Nephron progenitor cell (in vitro differentiated cells): ENCODE measurements at regions not wholly inside any gene's neighbourhood (a gene's known extent, or its start where the extent isn't known, plus 50 kb on each side); places are given as distances from the start of the nearest gene placed in this dataset.
"Not testable (repeated sequence)": the region's sequence is repeated elsewhere in the genome, so short reads cannot be mapped to it uniquely, and the experiment has no call there.

ENCODE experiments used
- DNase-seq: peaks from one replicate; pipeline ENCODE4 v3.0.0; 2021
- H3K27ac Mint-ChIP-seq: 2 replicates; pipeline ENCODE4 v1.8.0; 2021; ENCODE audit warnings: mild to moderate bottlenecking, moderate library complexity, mixed read lengths
- H3K27me3 Mint-ChIP-seq: 2 replicates; pipeline ENCODE4 v1.8.0; 2021; ENCODE audit warnings: mild to moderate bottlenecking, low read depth, mixed read lengths; ENCODE audit not compliant: poor library complexity
- H3K36me3 Mint-ChIP-seq: 2 replicates; pipeline ENCODE4 v1.8.0; 2021; ENCODE audit warnings: low read depth, mixed read lengths
- H3K4me1 Mint-ChIP-seq: 2 replicates; pipeline ENCODE4 v1.8.0; 2021; ENCODE audit warnings: mixed read lengths
- H3K4me3 Mint-ChIP-seq: 2 replicates; pipeline ENCODE4 v1.8.0; 2021; ENCODE audit warnings: mild to moderate bottlenecking, moderate library complexity, mixed read lengths
- H3K9me3 Mint-ChIP-seq: 2 replicates; pipeline ENCODE4 v1.8.0; 2021; ENCODE audit warnings: mild to moderate bottlenecking, moderate library complexity, mixed read lengths
- CTCF ChIP-seq: fragments of 200-600 bp; sonication (generic); IDR thresholded peaks from 2 replicates; pipeline ENCODE4 v1.5.0; 2021; ENCODE audit warnings: antibody characterized with exemption

DNA sequence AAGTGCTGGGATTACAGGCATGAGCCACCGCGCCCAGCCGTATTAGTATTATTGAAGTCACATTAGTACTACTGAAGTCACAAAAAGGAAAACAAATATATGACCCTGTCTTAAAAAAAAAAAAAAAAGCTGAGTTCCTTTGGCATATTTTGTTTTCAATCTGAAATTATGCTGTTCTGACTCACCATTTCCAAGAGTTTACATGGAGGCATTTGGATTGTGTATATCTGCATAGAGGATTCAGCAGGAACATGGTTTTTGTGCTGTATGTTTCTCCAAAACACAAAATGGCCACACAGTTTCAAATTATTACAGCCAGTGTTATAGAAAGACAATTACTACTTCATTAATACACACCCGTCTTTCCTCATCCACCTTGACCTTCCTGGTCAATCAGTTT lies 103.5 kb upstream of the TSC22D1 start:
- peaks cover 31% of the 10 kb centered on the region for H3K9me3 Mint-ChIP-seq
- peaks cover 12% of the 10 kb centered on the region for H3K36me3 Mint-ChIP-seq
- no peak for DNase-seq
- H3K27ac Mint-ChIP-seq, result no peak overlapping the region
- no peak overlapping the region for H3K4me3 Mint-ChIP-seq
- H3K27me3 Mint-ChIP-seq, result peaks cover 13% of the 10 kb centered on the region
- H3K4me1 Mint-ChIP-seq, result no peaks in the 10 kb centered on the region
- no peak for TF ChIP-seq CTCF

- peaks cover 12% of the 10 kb centered on the region for H3K36me3 Mint-ChIP-seq
Measured at GRCh38 chr13:44678197-44678596, 102.1 kb upstream of the TSC22D1 start.

GRCh38 chr13:44676534-44676933 lies 100.4 kb upstream of the TSC22D1 start:
- H3K4me3 Mint-ChIP-seq, result no peak overlapping the region
- H3K9me3 Mint-ChIP-seq, result peaks cover 19% of the 10 kb centered on the region

More at GRCh38 chr13:44678197-44678596, 102.1 kb upstream of the TSC22D1 start:
- H3K27me3 Mint-ChIP-seq, result peaks cover 13% of the 10 kb centered on the region
- peaks cover 19% of the 10 kb centered on the region for H3K9me3 Mint-ChIP-seq
- no peak for DNase-seq
- H3K4me1 Mint-ChIP-seq, result no peaks in the 10 kb centered on the region
- H3K4me3 Mint-ChIP-seq, result no peak overlapping the region
- no peak for TF ChIP-seq CTCF
- no peak overlapping the region for H3K27ac Mint-ChIP-seq

GRCh38 chr13:44669534-44669933 lies 93.4 kb upstream of the TSC22D1 start:
- Mint-ChIP-seq H3K27me3 (peaks cover 3% of the 10 kb centered on the region), H3K36me3 (no peaks in the 10 kb centered on the region), H3K9me3 (no peaks in the 10 kb centered on the region), H3K27ac (no peak overlapping the region), H3K4me1 (peaks cover 4% of the 10 kb centered on the region), H3K4me3 (no peak overlapping the region)
- no peak for DNase-seq
- no peak for TF ChIP-seq CTCF

More at GRCh38 chr13:44676534-44676933, 100.4 kb upstream of the TSC22D1 start:
- peaks cover 13% of the 10 kb centered on the region for H3K27me3 Mint-ChIP-seq
- DNase-seq, result no peak
- H3K27ac Mint-ChIP-seq, result no peak overlapping the region
- no peak for TF ChIP-seq CTCF
- peaks cover 12% of the 10 kb centered on the region for H3K36me3 Mint-ChIP-seq
- no peaks in the 10 kb centered on the region for H3K4me1 Mint-ChIP-seq

GRCh38 chr13:44668688-44669087 lies 92.6 kb upstream of the TSC22D1 start:
- no peak for TF ChIP-seq CTCF
- DNase-seq, result no peak
- Mint-ChIP-seq H3K4me3 (no peak overlapping the region), H3K9me3 (no peaks in the 10 kb centered on the region), H3K27ac (no peak overlapping the region), H3K4me1 (peaks cover 4% of the 10 kb centered on the region), H3K27me3 (peaks cover 3% of the 10 kb centered on the region), H3K36me3 (no peaks in the 10 kb centered on the region)

DNA sequence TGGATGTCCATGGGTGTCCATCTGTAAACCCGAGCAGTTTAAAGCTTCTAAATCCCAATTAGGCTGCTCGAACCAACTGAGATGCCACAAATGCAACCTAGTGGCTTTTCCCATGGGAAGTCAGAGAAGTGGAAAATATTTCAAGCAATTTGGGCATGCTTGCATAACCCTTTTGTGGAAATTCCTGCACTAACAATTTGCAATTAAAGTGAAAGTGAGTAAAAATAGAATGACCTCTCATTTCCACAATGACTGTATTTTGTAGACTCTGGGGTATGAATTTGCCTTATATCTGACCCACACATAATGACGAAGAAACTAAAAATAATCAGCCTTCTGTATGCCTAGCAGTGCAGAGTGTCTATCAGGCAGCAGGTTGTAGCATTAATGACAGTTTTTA lies 91.8 kb upstream of the TSC22D1 start:
- H3K9me3 Mint-ChIP-seq, result no peaks in the 10 kb centered on the region
- peaks cover 4% of the 10 kb centered on the region for H3K4me1 Mint-ChIP-seq
- peaks cover 3% of the 10 kb centered on the region for H3K27me3 Mint-ChIP-seq
- H3K36me3 Mint-ChIP-seq, result no peaks in the 10 kb centered on the region
- H3K4me3 Mint-ChIP-seq, result no peak overlapping the region
- no peak for TF ChIP-seq CTCF
- DNase-seq, result no peak
- H3K27ac Mint-ChIP-seq, result no peak overlapping the region

DNA sequence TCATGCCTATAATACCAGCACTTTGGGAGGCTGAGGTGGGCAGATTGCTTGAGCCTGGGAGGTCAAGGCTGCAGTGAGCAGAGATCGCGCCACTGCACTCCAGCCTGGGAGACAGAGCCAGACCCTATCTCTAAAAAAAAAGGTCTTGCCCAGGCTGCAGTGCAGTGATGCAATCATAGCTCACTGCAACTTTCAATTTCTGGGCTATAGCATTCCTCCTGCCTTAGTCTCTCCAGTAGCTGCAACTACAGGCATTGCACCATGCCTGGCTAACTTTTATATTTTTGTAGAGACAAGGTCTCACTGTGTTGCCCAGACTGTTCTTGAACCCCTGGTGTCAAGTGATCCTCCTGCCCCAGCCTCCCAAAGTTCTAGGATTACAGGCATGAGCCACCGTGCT lies 90.4 kb upstream of the TSC22D1 start:
- not testable (repeated sequence) for H3K4me1 Mint-ChIP-seq, DNase-seq, H3K4me3 Mint-ChIP-seq, H3K9me3 Mint-ChIP-seq, H3K27ac Mint-ChIP-seq, H3K27me3 Mint-ChIP-seq, H3K36me3 Mint-ChIP-seq
